RKO (cell line): ENCODE measurements at regions not wholly inside any gene's neighbourhood (a gene's known extent, or its start where the extent isn't known, plus 50 kb on each side); places are given as distances from the start of the nearest gene placed in this dataset.
"Not testable (repeated sequence)": the region's sequence is repeated elsewhere in the genome, so short reads cannot be mapped to it uniquely, and the experiment has no call there.

Experiments used
- DNase-seq: peaks from one replicate; pipeline ENCODE4 v3.0.0-alpha.2; 2016; ENCODE audit warnings: low spot score

DNA sequence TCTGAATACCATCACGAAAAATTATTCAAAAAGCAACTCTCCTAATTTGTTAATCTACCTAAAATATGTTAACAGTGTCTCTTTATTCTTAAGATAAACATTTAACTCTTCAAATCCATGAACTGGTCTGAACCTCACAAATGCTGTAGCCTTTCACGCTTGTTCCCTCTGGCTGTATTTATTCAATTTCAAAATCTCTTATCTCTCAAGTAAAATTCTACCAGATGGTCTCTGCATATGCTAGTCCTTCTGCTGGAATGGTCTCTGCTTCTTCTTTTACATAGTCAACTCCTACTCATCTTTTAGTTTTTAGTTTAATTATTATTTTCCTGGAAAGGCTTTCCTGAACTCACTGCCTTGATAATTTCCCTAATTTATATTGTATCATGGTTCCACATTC is 232.9 kb upstream of the PCDH20 start:
- DNase-seq = no peak

DNA sequence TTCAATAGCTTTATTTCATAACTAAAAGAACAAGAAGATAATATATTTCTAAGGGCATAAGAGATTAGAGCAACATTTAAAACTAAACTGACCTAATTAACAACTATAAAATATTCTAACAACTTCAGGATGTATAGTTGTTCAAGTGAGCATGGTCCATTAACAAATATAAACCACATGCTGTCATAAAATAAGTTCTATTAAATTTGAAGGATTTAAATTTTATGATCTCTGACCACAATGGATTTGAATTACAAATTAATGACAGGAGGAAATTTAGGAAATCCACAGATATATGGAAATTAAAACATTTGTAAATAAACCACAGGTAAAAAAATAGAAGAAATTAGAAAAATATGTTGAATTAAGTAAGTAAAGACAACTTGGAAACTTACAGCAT is 196.5 kb upstream of the PCDH20 start:
- DNase-seq = no peak

DNA sequence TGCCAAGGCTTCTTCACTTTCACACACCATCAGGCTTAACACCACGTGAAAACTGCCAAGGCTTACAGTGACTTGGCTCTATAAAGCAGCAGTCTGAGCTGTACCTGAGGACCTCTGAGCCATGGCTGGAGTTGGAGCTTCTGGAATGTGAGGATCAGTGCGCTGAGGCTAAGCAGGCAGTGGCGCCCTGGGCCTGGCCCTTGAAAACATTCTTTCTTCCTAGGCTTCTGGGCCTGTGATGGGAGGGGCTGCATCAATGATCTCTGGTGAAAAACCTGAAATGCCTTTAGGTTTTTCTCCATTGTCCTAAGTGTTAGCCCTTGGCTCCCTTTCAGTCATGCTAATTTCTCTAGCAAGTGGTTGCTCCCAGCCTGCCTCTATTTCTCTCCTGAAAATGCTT is 192.5 kb upstream of the PCDH20 start:
- DNase-seq = no peak

DNA sequence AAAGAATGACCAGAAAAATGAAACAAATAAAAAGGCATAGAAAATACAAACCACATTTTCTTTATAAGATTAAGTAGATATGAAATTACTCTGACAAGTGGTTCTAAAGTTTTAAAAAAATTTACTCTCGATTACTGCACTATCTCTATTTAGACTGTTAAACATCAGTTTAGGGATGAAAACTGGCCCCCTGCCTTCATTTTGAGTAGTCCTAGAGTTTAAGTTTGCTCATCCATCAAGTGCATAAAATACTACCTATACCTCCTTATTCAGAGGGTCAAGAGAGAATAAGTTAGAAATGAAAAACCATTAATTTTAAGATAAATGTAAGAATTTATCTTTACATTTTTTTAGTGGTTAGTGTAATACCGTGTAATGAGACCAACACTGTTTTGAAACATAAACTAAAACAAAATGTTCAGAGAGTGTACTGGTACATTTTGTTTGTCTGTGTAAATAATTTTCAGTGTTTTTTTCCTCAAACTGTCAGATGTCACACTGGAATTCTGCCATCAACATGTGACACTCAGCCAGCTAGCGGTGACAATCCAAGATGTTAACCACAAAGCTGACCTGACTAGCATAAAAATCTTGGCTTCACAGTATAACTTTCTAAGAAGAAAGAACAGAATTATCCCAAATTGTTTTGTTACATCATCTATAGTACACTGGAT is 184.8 kb upstream of the PCDH20 start:
- no peak for DNase-seq

DNA sequence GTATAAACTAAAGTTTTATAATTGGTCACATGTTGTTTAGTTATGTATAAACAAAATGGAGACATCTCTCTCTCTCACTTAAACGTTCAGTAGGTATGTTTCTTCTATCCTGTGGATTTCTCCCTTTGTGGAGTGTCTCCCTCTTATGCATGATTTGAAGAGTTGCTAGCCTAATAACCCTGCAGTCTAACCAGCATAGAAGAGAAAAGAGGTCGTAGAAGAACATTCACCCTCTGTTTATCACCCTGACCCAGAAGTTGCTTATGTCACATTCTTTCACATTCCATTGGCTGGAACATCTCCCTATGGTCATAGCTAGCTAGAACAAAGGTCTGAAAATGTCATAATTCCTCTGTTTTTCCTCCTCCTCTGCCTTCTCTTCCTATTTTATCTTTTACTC is 176.8 kb upstream of the PCDH20 start:
- no peak for DNase-seq

DNA sequence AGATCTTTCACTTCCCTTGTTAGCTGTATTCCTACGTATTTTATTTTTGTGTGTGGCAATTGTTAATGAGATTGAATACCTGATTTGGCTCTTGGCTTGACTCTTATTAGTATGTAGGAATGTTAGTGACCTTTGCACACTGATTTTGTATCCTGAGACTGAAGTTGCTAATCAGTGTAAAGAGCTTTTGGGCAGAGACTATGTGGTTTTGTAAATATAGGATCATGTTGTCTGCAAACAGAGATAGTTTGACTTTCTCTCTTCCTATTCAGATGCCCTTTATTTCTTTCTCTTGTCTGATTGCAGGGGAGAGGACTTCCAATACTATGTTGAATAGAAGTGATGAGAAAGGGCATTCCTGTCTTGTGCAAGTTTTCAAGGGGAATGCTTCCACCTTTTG is 160.3 kb upstream of the PCDH20 start:
- no peak for DNase-seq

DNA sequence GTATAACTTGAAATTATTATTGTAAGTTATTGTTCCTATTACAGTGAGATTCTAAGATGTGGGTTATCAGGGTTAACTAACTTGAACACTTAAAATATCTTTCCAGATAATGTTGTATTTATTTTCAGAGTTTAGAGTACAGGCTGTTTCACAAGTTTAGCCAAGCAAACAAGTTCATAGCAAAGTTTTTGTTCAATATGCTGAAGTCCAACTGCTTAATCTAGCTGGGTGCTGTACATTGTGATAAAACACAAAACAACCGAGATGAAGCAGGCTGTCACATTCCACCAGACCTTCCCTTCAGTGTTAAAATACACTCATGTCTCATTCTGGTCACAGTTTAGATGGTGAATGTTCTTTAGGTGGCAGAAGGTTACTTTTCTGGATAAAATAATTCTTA is 148.0 kb upstream of the PCDH20 start:
- DNase-seq = no peak

DNA sequence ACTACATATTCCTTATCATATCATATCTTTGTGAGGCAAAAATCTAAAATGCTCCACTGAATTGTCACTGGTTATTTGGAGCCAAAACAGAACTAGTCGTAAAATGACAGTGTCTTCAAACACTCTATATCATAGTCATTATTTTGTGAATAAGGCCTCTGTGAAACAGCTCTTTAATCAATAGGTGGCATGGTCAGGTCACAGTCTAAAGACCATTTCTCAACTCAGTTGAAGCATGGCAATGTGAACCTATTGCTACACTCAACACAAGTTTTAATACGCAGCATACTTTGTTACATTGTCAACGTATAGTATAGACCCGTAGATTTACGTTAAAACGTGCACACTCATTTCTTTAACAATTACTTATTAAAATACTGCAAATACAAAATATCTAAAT is 131.3 kb upstream of the PCDH20 start:
- DNase-seq = no peak

DNA sequence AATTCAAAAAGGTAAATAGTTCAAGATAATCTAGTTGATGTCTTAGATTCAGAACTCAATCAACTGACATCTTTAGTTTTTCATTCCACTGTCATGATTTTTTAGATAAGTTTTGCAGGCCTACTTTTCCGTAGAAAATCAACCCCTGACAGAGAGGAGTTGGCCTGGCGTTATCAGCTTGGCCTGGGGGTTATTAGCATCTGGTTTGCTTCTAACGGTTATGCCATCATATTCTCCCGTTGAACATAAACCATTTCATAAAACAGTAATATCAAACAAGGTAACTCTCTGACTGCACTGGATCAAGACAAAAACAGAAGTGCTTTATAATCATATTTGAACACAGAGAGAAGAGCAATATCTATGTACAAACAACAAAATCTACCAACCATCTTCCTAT is 130.8 kb upstream of the PCDH20 start:
- DNase-seq = no peak

DNA sequence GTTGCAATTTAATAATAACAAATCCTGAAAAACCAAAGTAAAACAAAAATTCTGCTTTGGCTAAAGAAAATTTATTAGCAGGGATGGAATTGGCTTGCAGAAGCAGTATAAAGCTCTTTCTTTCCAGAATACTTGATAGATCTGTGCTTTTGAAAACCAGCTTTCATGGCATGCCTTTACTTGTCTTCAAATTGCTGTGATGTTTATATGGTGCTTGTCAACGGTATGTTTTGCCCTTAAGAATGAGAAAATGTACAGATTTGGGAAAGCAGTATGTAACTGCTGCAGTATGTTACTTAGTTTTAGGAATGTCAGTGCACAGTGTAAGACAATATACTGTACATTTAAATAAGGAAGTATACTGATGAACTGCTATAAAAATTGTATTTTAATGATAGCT is 120.8 kb upstream of the PCDH20 start:
- DNase-seq = no peak

DNA sequence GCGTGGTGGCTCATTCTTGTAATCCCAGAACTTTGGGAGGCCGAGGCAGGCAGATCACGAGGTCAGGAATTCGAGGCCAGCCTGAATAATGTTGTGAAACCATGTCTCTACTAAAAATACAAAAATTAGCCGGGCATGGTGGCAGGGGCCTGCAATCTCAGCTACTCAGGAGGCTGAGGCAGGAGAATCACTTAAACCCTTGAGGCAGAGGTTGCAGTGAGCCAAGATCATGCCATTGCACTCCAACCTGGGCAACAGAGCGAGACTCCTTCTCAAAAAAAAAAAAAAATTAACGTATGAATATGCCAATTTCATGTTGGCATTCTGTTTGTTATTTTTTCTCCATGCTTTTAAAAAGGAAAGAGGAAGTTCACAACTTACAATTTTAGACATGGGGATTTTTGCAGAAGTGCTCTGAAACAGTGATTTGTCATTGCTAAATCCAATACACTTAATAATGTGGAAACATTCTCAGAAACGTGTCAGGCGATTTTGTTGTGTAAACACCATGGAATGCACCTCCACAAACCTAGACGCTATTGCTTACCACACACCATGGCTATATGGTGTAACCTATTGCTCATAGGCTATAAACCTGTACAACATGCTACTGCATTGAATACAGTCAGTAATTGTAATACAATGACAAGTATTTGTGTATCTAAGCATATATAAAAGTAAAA is 115.9 kb upstream of the PCDH20 start:
- DNase-seq = no peak

DNA sequence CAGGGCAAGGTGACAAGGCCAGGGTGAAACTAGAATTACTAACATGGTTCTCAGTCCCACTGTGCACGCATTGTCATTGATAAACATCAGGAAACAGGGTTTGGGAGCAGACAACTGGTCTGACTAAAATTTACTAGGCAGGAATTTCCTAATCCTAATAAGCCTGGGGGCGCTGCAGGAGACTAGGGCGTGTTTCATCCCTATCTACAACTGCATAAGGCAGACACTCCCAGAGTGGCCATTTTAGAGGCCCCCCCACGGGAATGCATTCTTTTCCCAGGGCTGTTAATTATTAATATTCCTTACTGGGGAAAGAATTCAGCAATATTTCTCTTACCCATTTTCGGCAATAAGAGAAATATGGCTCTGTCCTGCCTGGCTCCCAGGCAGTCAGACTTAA is 103.6 kb upstream of the PCDH20 start:
- DNase-seq = not testable (repeated sequence)

DNA sequence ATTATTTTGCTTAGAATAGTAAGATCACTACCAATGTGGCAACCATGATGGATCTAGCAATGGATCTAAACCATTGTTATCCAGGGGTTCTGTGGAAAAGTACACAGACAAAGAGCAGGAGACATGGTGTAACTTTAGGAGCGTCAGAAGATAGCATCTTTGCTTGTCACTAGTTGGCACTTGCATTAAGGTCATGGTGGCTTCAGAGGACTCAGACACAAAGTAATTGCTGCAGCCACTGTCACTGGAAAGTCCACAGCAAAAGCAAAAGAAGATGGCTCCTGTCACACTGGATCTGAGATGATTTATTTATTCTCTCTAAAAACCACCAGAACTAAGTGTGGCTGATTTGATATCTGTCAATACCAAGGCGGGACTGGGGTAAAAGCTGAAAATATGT is 93.3 kb upstream of the PCDH20 start:
- DNase-seq = no peak

DNA sequence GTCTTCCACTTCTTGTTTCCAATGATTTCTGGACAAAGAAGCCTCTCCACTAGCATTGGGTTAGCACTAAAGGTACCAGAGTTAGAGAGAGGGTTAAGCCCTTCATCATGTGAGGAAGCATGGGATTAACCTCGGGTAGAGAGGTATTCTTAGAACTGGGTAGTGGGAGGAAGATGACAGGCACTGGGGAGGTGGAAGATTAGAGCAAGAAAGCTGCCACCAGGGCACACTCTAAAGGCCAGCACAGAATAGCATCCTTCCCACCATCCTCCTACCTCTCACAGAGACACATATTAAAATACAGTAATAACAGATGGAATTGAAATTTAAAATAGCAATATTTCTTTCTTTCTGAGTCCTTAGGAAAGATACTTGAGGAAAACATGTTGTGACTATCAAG is 84.5 kb upstream of the PCDH20 start:
- no peak for DNase-seq

DNA sequence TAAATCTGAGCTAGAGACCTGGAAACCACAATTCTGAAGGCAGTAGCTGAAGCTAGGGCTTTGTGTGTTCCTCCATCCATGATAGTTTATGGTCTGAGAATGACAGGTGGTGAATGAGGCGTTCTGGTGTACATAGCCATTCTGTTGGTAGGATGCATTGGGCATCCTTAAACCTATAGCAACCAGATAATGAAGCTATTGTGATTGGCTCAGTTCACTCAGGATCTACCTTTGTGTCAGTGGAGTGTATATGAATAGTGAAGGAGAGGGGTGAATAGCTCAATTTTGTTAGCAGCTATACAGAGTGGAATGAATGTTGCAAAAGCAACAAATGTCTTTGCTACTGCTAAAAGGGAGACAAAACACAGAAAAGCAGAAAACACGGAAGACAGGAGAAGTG is 80.0 kb upstream of the PCDH20 start:
- no peak for DNase-seq

DNA sequence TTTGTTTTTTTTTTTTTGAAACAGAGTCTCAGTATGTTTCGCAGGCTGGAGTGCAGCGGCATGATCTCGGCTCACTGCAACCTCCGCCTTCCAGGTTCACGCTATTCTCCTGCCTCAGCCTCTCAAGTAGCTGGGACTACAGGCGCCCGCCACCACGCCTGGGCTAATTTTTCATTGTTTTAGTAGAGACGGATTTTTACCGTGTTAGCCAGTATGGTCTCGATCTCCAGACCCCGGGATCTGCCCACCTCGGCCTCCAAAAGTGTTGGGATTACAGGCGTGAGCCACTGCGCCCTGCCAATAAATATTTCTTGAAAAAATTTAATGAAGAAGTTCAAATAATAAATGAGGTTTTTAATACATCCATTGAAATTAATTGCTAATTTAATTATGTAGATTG is 77.9 kb upstream of the PCDH20 start:
- DNase-seq = not testable (repeated sequence)

DNA sequence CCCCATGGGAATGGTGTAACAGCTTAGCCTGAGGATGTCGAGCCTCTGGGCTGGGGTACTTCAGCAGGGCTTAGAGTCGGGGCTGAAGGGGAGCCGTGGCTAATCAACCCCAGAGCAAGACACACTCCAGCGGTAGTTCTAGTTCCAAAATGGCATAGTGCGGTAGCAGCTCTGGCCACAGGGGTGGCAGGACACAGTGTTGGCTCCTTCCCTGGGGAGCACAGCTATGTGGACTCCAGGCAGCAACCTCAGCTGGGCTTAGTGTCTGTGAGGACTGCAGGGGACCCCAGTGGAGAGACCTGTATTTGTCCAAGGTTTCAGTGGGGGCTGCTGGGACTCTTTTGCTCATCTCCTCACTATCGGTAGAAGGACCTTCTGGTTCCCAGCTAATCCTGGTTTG is 70.8 kb upstream of the PCDH20 start:
- DNase-seq = no peak

DNA sequence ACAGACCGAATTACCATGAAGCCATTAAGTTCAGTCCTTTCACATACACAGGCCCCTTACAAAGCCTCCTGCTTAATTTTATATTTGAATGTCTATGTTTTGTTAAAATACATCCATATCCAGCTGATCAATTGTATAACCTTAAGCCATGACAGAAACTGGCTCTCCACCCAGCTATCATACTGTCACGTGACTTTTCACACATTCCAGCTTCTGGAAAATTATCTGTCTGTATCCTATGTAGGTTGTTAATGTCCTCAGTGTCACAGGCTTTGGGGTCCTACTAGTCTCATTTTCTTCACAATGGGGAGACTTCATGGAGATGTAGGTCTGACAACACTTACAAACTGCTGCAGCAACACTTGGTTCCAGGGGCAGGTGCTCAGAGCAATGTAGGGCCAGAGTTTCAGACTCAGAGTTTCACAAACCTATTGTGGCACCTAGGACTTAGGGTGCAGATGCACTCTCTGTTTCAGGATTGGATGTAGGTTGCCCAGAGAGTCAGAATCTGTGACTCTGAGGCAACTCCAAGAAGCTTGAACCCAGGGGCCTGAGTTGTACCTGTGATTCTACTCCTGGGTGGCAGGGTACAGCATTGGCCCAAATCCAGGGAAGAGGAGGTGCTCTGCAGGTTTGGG is 69.6 kb upstream of the PCDH20 start:
- no peak for DNase-seq

DNA sequence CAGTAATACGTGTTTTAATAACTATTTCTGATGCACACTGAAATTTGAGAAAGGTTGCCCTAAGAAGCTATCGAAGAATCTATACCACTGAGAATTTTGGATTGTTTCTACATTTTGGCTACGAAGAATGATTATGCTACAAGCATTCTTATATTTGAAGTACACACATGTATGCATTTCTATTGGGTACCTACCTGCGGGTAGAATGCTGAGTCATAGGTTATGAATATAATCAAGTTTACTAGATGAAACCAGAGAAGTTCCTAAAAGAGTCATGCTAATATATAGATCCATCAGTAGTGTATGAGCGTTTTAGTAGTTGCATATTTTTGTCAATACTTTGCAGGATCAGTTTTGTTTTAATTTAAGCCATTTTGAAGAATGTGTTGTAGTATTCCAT is 62.0 kb upstream of the PCDH20 start:
- DNase-seq = no peak

DNA sequence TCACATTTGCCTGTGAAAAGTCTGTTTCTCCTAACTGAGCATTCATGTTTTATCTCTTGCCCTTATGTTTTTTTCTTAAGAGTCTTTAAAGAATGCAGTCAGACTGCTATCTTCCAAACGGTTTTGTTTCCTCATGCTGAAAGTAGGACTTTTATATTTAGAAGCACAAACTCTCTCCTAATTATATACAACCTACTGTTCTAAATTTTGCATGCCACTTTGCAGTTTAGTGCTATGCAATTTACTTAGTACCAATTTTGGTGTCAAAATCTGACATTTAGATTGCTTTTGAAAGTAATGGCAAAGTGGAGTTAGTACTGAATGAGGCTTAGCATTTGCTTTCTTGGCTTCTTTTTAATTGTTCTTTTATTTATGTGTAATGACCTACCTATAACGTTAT is 55.1 kb upstream of the PCDH20 start:
- DNase-seq = no peak

DNA sequence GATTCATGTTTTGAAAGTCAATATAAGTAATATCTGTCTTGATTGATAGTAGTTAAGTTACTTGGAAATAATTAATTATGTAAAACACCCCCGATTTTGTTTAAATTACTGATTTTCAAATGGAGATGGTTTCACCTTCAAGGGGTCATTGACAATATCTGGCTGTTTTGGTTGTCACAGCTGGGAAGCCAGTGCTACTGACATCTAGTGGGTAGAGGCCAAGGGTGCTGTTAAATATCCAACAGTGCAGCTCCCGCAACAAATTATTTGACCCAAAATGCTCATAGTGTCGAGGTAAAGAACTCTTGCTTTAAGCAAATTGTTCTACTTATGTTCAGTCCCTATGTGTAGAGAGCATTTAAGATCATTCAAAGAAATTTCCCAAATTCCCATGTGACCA is 50.6 kb upstream of the PCDH20 start:
- no peak for DNase-seq
